Nephron (organoid): ENCODE measurements at regions not wholly inside any gene's neighbourhood (a gene's known extent, or its start where the extent isn't known, plus 50 kb on each side); places are given as distances from the start of the nearest gene placed in this dataset.
"Not testable (repeated sequence)": the region's sequence is repeated elsewhere in the genome, so short reads cannot be mapped to it uniquely, and the experiment has no call there.

Experiments
- H3K27ac Mint-ChIP-seq, 3 experiments: 2 replicates each; pipeline ENCODE4 v1.8.0; 2020; ENCODE audit warnings: mixed read lengths in 3 of 3, mild to moderate bottlenecking in 2 of 3, moderate library complexity in 1 of 3
- H3K27me3 Mint-ChIP-seq: 2 replicates; pipeline ENCODE4 v1.8.0; 2021; ENCODE audit warnings: low read depth, mild to moderate bottlenecking, moderate library complexity, mixed read lengths
- H3K36me3 Mint-ChIP-seq: 2 replicates; pipeline ENCODE4 v1.8.0; 2020; ENCODE audit warnings: low read depth, mixed read lengths
- H3K4me1 Mint-ChIP-seq: 2 replicates; pipeline ENCODE4 v1.8.0; 2020; ENCODE audit warnings: mixed read lengths
- H3K4me3 Mint-ChIP-seq, 3 experiments: 2 replicates each; pipeline ENCODE4 v1.8.0; 2020; ENCODE audit warnings: mild to moderate bottlenecking in 3 of 3, mixed read lengths in 3 of 3, moderate library complexity in 2 of 3
- H3K9me3 Mint-ChIP-seq: 2 replicates; pipeline ENCODE4 v1.8.0; 2020; ENCODE audit warnings: mixed read lengths
- CTCF ChIP-seq, 3 experiments: fragments of 200-600 bp; sonication (generic); IDR thresholded peaks; one replicate each; pipeline ENCODE4 v1.5.0; 2021; ENCODE audit warnings: antibody characterized with exemption in 3 of 3; ENCODE audit not compliant: unreplicated experiment in 3 of 3

GRCh38 chr11:50333861-50334260 is 301.2 kb downstream of the OR4C45 start:
- H3K36me3 Mint-ChIP-seq, result peaks cover 3% of the 10 kb centered on the region
- H3K27me3 Mint-ChIP-seq, result no peaks in the 10 kb centered on the region
- no peak for TF ChIP-seq CTCF (IDR thresholded peaks at IDR 0.05; ENCODE audit: unreplicated experiment in 3 of 3)
- H3K9me3 Mint-ChIP-seq, result peaks cover 55% of the 10 kb centered on the region
- H3K27ac Mint-ChIP-seq, result no peak overlapping the region
- no peak overlapping the region for H3K4me3 Mint-ChIP-seq
- no peaks in the 10 kb centered on the region for H3K4me1 Mint-ChIP-seq

- H3K4me1 Mint-ChIP-seq, H3K27ac Mint-ChIP-seq, H3K27me3 Mint-ChIP-seq, H3K36me3 Mint-ChIP-seq, H3K4me3 Mint-ChIP-seq: not testable (repeated sequence)
- peaks cover 53% of the 10 kb centered on the region for H3K9me3 Mint-ChIP-seq
Measured at GRCh38 chr11:50337432-50337831, 304.8 kb downstream of the OR4C45 start.

- H3K9me3 Mint-ChIP-seq, H3K4me1 Mint-ChIP-seq, H3K4me3 Mint-ChIP-seq: not testable (repeated sequence)
Measured at GRCh38 chr11:50348018-50348417, 315.3 kb downstream of the OR4C45 start.

GRCh38 chr11:50379484-50379883 is 346.8 kb downstream of the OR4C45 start:
- Mint-ChIP-seq H3K4me1 (no peaks in the 10 kb centered on the region), H3K9me3 (peaks cover 20% of the 10 kb centered on the region), H3K4me3 (no peak overlapping the region), H3K27me3 (no peaks in the 10 kb centered on the region), H3K36me3 (no peaks in the 10 kb centered on the region), H3K27ac (no peak overlapping the region)
- TF ChIP-seq CTCF (IDR thresholded peaks at IDR 0.05; ENCODE audit: unreplicated experiment in 3 of 3), result no peak

More at GRCh38 chr11:50348018-50348417, 315.3 kb downstream of the OR4C45 start:
- H3K36me3 Mint-ChIP-seq, H3K27me3 Mint-ChIP-seq, H3K27ac Mint-ChIP-seq: not testable (repeated sequence)

- Mint-ChIP-seq H3K4me3 (no peak overlapping the region), H3K4me1 (no peaks in the 10 kb centered on the region), H3K27ac (no peak overlapping the region), H3K36me3 (no peaks in the 10 kb centered on the region), H3K27me3 (no peaks in the 10 kb centered on the region), H3K9me3 (peaks cover 39% of the 10 kb centered on the region)
- no peak for TF ChIP-seq CTCF (IDR thresholded peaks at IDR 0.05; ENCODE audit: unreplicated experiment in 3 of 3)
Measured at GRCh38 chr11:50394017-50394416, 361.3 kb downstream of the OR4C45 start.

GRCh38 chr11:50412832-50413231 is 380.2 kb downstream of the OR4C45 start:
- Mint-ChIP-seq H3K9me3 (peaks cover 35% of the 10 kb centered on the region), H3K36me3 (no peaks in the 10 kb centered on the region), H3K4me3 (no peak overlapping the region), H3K27ac (no peak overlapping the region), H3K4me1 (no peaks in the 10 kb centered on the region), H3K27me3 (no peaks in the 10 kb centered on the region)
- no peak for TF ChIP-seq CTCF (IDR thresholded peaks at IDR 0.05; ENCODE audit: unreplicated experiment in 3 of 3)

- TF ChIP-seq CTCF (IDR thresholded peaks at IDR 0.05; ENCODE audit: unreplicated experiment in 3 of 3), result no peak
- no peaks in the 10 kb centered on the region for H3K27me3 Mint-ChIP-seq
- no peaks in the 10 kb centered on the region for H3K4me1 Mint-ChIP-seq
- H3K9me3 Mint-ChIP-seq, result peaks cover 20% of the 10 kb centered on the region
- no peaks in the 10 kb centered on the region for H3K36me3 Mint-ChIP-seq
- H3K4me3 Mint-ChIP-seq, result no peak overlapping the region
- no peak overlapping the region for H3K27ac Mint-ChIP-seq
Measured at GRCh38 chr11:50423208-50423607, 390.5 kb downstream of the OR4C45 start.
